ENCODE measurements at regions not wholly inside any gene's neighbourhood (a gene's known extent, or its start where the extent isn't known, plus 50 kb on each side); places are given as distances from the start of the nearest gene placed in this dataset.

- DNase-seq = no peak
Measured at GRCh38 chr2:236968880-236969534, 116.7 kb upstream of the COPS8 start.

GRCh38 chr2:236969767-236970655, 115.7 kb upstream of the COPS8 start:
- Histone ChIP-seq H3K4me3 (no peak overlapping the region), H3K9me3 (no peaks in the 10 kb centered on the region), H3K4me1 (peaks cover 18% of the 10 kb centered on the region), H3K36me3 (replicated peaks in 1 of 2; ENCODE audit: insufficient read depth in 1 of 2, low read depth in 2 of 2) (no peaks in the 10 kb centered on the region), H3K27ac (no peak overlapping the region), H3K27me3 (no peaks in the 10 kb centered on the region)
- ATAC-seq (no peak), DNase-seq (no peak)
- TF ChIP-seq POLR2A (IDR thresholded peaks at IDR 0.05) = no peak
- TF ChIP-seq, protein P1, sequence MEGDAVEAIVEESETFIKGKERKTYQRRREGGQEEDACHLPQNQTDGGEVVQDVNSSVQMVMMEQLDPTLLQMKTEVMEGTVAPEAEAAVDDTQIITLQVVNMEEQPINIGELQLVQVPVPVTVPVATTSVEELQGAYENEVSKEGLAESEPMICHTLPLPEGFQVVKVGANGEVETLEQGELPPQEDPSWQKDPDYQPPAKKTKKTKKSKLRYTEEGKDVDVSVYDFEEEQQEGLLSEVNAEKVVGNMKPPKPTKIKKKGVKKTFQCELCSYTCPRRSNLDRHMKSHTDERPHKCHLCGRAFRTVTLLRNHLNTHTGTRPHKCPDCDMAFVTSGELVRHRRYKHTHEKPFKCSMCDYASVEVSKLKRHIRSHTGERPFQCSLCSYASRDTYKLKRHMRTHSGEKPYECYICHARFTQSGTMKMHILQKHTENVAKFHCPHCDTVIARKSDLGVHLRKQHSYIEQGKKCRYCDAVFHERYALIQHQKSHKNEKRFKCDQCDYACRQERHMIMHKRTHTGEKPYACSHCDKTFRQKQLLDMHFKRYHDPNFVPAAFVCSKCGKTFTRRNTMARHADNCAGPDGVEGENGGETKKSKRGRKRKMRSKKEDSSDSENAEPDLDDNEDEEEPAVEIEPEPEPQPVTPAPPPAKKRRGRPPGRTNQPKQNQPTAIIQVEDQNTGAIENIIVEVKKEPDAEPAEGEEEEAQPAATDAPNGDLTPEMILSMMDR (IDR thresholded peaks at IDR 0.05) = no peak
- intact Hi-C loops (cut with DNase I) = no loop called here
- WGBS, 2 donors = 76 to 77% methylated on average over 17 of the region's 17 CpGs

More at GRCh38 chr2:236968880-236969534, 116.7 kb upstream of the COPS8 start:
- no peak for TF ChIP-seq POLR2A (IDR thresholded peaks at IDR 0.05)
- TF ChIP-seq, protein P1 (IDR thresholded peaks at IDR 0.05) = no peak
- WGBS, 2 donors = 87 to 96% methylated on average over 8 to 10 of the region's 10 CpGs
- intact Hi-C loops (cut with DNase I) = no loop called here
- H3K4me3 ChIP-seq = no peak overlapping the region
- no peaks in the 10 kb centered on the region for H3K9me3 ChIP-seq
- ATAC-seq = no peak
- no peak overlapping the region for H3K27ac ChIP-seq
- H3K27me3 ChIP-seq = no peaks in the 10 kb centered on the region
- no peaks in the 10 kb centered on the region for H3K36me3 ChIP-seq (replicated peaks in 1 of 2; ENCODE audit: insufficient read depth in 1 of 2, low read depth in 2 of 2)
- H3K4me1 ChIP-seq = peaks cover 18% of the 10 kb centered on the region

- no peaks in the 10 kb centered on the region for H3K9me3 ChIP-seq
- H3K36me3 ChIP-seq (replicated peaks in 1 of 2; ENCODE audit: insufficient read depth in 1 of 2, low read depth in 2 of 2) = no peaks in the 10 kb centered on the region
- WGBS, 2 donors = 85 to 93% methylated on average over 2 to 3 of the region's 3 CpGs
- H3K27me3 ChIP-seq = no peaks in the 10 kb centered on the region
- intact Hi-C loops (cut with DNase I) = no loop called here
- TF ChIP-seq, protein P1 (IDR thresholded peaks at IDR 0.05) = no peak
- no peak for TF ChIP-seq POLR2A (IDR thresholded peaks at IDR 0.05)
- ATAC-seq = no peak
- peaks cover 18% of the 10 kb centered on the region for H3K4me1 ChIP-seq
- no peak overlapping the region for H3K27ac ChIP-seq
- no peak for DNase-seq
- H3K4me3 ChIP-seq = no peak overlapping the region
Measured at GRCh38 chr2:236970656-236971010, 115.1 kb upstream of the COPS8 start.

- DNase-seq = peak in 1 of 4 donors; percentile 58
Measured at GRCh38 chr2:236971131-236971821, 114.4 kb upstream of the COPS8 start.

More at GRCh38 chr2:236971131-236971821, 114.4 kb upstream of the COPS8 start:
- no peak for TF ChIP-seq POLR2A (IDR thresholded peaks at IDR 0.05)
- TF ChIP-seq, protein P1 (IDR thresholded peaks at IDR 0.05) = no peak
- Histone ChIP-seq H3K36me3 (replicated peaks in 1 of 2; ENCODE audit: insufficient read depth in 1 of 2, low read depth in 2 of 2) (no peaks in the 10 kb centered on the region), H3K27ac (no peak overlapping the region), H3K27me3 (no peaks in the 10 kb centered on the region), H3K4me1 (peaks cover 18% of the 10 kb centered on the region), H3K4me3 (no peak overlapping the region), H3K9me3 (no peaks in the 10 kb centered on the region)
- no peak for ATAC-seq
- intact Hi-C loops (cut with DNase I) = no loop called here
- 77 to 83% methylated on average over 15 of the region's 15 CpGs for WGBS, 2 donors

Measured in body of pancreas (tissue), 4 donors.